Lower lobe of right lung (tissue), 2 donors: ENCODE measurements at regions not wholly inside any gene's neighbourhood (a gene's known extent, or its start where the extent isn't known, plus 50 kb on each side); places are given as distances from the start of the nearest gene placed in this dataset.
"Not testable (repeated sequence)": the region's sequence is repeated elsewhere in the genome, so short reads cannot be mapped to it uniquely, and the experiment has no call there.

Source experiments
- ATAC-seq, 2 donors: fragments of 200-7000 bp; cut with Tn5 transposase; one replicate each; pipeline ENCODE4 v1.9.1; 2020 to 2022; ENCODE audit warnings: mild to moderate bottlenecking in 2 of 2, moderate library complexity in 2 of 2
- DNase-seq: peaks from one replicate; pipeline ENCODE4 v3.0.0-alpha.2; 2020
- H3K27ac ChIP-seq: fragments of 200-600 bp; one replicate; pipeline ENCODE4 v1.8.0; 2022
- H3K27me3 ChIP-seq: fragments of 200-600 bp; one replicate; pipeline ENCODE4 v1.8.0; 2022; ENCODE audit warnings: low read depth
- H3K36me3 ChIP-seq: fragments of 200-600 bp; one replicate; pipeline ENCODE4 v1.8.0; 2022; ENCODE audit warnings: mild to moderate bottlenecking
- H3K4me1 ChIP-seq: fragments of 200-600 bp; one replicate; pipeline ENCODE4 v1.8.0; 2022
- H3K4me3 ChIP-seq: fragments of 200-600 bp; one replicate; pipeline ENCODE4 v1.8.0; 2022; ENCODE audit warnings: mild to moderate bottlenecking
- H3K9me3 ChIP-seq: fragments of 200-600 bp; one replicate; pipeline ENCODE4 v1.8.0; 2022
- CTCF ChIP-seq: fragments of 200-600 bp; IDR thresholded peaks from one replicate; pipeline ENCODE4 v1.8.0; 2022; ENCODE audit warnings: antibody characterized with exemption, mild to moderate bottlenecking
- intact Hi-C: fragments of 100-400 bp; cut with DNase I; formaldehyde crosslinking; loops from one replicate; pipeline ENCODE4 v1.11.0; 2022
- donor health status: DM: no; HTN: yes; CAD: no; lungs with severe emphysema.

DNA sequence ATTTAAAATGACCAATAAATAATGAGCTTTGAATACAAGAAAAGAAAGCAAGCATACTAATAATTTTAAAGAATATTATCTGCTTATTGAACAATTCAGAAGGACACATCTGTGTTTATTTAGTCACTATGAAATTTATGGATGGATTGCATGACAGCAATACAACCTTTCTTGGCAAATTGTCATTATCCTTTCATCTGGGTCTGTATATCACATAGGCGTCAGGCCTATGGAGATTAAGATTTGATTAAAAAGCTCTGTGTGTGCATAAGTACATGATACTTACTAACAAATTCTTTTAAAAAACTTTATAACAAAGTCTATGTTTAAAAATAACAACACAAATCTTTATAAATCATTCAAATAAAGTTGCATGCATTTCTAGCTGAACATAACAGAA, 1394.4 kb downstream of the KHDRBS2 start:
- no peak for TF ChIP-seq CTCF
- no peak for ATAC-seq
- no peak for DNase-seq
- no peak overlapping the region for H3K27ac ChIP-seq
- intact Hi-C loops = no loop called here
- no peaks in the 10 kb centered on the region for H3K9me3 ChIP-seq
- H3K4me1 ChIP-seq = no peaks in the 10 kb centered on the region
- no peaks in the 10 kb centered on the region for H3K36me3 ChIP-seq
- H3K4me3 ChIP-seq = no peak overlapping the region
- H3K27me3 ChIP-seq = no peaks in the 10 kb centered on the region

DNA sequence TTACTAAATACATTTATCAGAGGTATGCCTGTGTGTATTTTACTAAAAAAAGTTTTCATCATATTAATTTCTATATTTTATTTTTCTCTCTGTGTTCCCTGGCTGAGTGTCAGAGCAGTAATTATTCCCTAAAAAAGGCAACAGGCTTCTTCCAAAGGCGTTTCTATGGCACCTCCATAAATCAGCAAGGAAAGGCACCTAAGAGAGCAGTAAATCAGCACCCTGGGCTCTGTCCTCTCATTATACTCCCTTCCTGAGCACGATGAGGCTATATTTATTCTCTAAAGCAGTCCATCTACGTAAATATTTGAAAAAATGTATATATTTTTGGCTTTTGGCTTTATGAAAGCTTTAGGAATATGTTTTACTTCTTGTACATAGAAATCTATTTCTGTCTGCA, 1408.6 kb downstream of the KHDRBS2 start:
- H3K9me3 ChIP-seq, DNase-seq, H3K4me3 ChIP-seq, intact Hi-C loops, H3K36me3 ChIP-seq, H3K4me1 ChIP-seq, H3K27me3 ChIP-seq, H3K27ac ChIP-seq, ATAC-seq: not testable (repeated sequence)

GRCh38 chr6:60870779-60871178, 1415.2 kb downstream of the KHDRBS2 start:
- DNase-seq, intact Hi-C loops, H3K36me3 ChIP-seq: not testable (repeated sequence)

DNA sequence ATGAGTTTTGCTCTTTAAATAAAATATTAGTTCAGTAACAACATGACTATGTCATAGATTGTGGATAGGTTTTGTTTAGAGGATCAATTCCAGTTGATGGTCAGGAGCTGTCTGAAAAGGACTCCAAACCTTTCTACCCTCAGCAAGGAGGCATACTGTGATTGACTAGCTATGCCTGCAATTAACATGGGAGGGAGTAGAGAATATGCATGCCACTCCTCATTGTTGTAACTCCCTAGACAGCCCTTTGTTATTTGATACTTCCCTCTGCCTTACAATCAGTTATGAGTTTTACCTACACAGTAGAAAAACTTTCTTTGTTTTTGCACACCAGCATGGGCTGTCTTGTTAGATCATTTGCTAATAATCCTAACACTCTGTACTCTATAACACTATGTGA, 1418.5 kb downstream of the KHDRBS2 start:
- H3K9me3 ChIP-seq = no peaks in the 10 kb centered on the region

More at GRCh38 chr6:60870779-60871178, 1415.2 kb downstream of the KHDRBS2 start:
- not testable (repeated sequence) for H3K4me1 ChIP-seq, H3K9me3 ChIP-seq, H3K27me3 ChIP-seq, H3K27ac ChIP-seq, ATAC-seq, H3K4me3 ChIP-seq

GRCh38 chr6:60843175-60843982, 1442.6 kb downstream of the KHDRBS2 start:
- ATAC-seq = peak in 1 of 2 donors; percentile 39
- not testable (repeated sequence) for H3K4me1 ChIP-seq

More for the DNA sequence above, 1418.5 kb downstream of the KHDRBS2 start:
- Histone ChIP-seq H3K4me3 (no peak overlapping the region), H3K36me3 (no peaks in the 10 kb centered on the region), H3K27me3 (no peaks in the 10 kb centered on the region), H3K27ac (no peak overlapping the region), H3K4me1 (no peaks in the 10 kb centered on the region)
- no peak for DNase-seq
- intact Hi-C loops = no loop called here
- no peak for ATAC-seq
- TF ChIP-seq CTCF = no peak

GRCh38 chr6:60830726-60831125, 1455.3 kb downstream of the KHDRBS2 start:
- H3K9me3 ChIP-seq, DNase-seq, H3K4me3 ChIP-seq, H3K27ac ChIP-seq, H3K4me1 ChIP-seq, intact Hi-C loops, H3K27me3 ChIP-seq, H3K36me3 ChIP-seq, ATAC-seq: not testable (repeated sequence)

More at GRCh38 chr6:60843175-60843982, 1442.6 kb downstream of the KHDRBS2 start:
- H3K4me3 ChIP-seq, H3K9me3 ChIP-seq, intact Hi-C loops, DNase-seq, H3K36me3 ChIP-seq, H3K27me3 ChIP-seq, H3K27ac ChIP-seq: not testable (repeated sequence)

DNA sequence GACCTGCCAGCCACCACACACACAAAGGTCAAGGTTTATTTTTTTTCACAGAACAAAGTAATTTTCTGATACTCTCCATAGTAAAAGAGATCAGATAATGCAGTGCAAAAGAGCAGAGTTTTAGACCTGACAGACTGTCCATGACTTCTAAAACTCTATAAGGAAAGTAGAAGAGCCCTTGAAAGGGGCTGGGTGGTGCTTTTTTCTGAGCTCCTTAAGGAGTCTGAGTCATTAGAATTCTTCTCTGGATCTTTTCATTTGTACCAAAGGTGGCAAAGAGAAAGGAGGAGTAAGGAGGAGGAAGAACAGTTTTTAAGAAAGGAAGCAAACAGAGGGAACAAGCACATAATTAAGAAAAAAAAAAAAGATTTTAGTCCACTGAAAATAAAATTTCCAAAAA, 1463.4 kb downstream of the KHDRBS2 start:
- H3K27ac ChIP-seq, H3K36me3 ChIP-seq, intact Hi-C loops, H3K27me3 ChIP-seq, H3K4me1 ChIP-seq, H3K9me3 ChIP-seq, H3K4me3 ChIP-seq, DNase-seq: not testable (repeated sequence)
- peak; percentile 17 to 40 for ATAC-seq

DNA sequence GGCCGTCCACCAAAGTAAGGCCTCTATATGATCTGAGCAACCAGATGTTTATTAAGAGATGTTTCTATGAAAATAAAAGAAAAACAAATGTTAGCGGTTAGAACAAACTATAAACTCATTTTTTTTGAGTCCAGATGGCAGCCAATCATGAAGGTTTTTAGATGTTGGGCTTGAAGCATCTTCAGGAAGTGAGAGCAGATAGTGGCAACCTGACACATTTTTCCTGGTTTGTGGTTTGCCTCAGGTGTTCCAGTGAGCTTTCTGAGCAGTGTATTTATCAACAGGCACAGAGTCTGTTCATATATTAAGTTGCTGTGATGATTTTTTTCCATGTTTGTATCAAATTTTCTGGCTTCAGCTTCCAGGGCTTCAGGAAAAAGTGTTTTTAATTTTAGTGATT, 1468.0 kb downstream of the KHDRBS2 start:
- ATAC-seq, H3K9me3 ChIP-seq, H3K4me3 ChIP-seq, intact Hi-C loops, H3K36me3 ChIP-seq, H3K4me1 ChIP-seq, H3K27me3 ChIP-seq, DNase-seq, H3K27ac ChIP-seq: not testable (repeated sequence)

DNA sequence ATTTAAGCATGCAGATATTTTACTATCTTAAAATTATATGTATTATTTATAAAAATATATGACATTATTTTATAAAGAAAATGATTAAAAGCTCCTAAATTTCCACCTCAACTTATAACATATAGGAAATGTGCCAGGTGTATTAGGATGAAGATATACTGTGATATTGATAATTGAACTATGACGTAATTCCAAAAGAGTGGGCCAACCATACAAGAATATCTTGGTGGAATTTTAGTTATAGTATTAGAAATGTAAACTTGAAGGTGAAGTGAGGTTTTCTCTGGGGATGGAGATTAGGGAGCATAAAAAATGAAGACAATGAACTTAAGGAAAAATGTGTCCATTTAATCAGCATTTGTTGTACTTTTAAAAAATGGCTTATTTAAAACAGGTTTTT, 1471.2 kb downstream of the KHDRBS2 start:
- intact Hi-C loops, DNase-seq, H3K4me3 ChIP-seq, H3K27ac ChIP-seq, H3K4me1 ChIP-seq, ATAC-seq, H3K9me3 ChIP-seq, H3K36me3 ChIP-seq, H3K27me3 ChIP-seq: not testable (repeated sequence)

GRCh38 chr6:60813897-60814596, 1472.0 kb downstream of the KHDRBS2 start:
- H3K4me1 ChIP-seq, H3K36me3 ChIP-seq, H3K9me3 ChIP-seq, intact Hi-C loops, DNase-seq, ATAC-seq, H3K27ac ChIP-seq, H3K4me3 ChIP-seq, H3K27me3 ChIP-seq: not testable (repeated sequence)

DNA sequence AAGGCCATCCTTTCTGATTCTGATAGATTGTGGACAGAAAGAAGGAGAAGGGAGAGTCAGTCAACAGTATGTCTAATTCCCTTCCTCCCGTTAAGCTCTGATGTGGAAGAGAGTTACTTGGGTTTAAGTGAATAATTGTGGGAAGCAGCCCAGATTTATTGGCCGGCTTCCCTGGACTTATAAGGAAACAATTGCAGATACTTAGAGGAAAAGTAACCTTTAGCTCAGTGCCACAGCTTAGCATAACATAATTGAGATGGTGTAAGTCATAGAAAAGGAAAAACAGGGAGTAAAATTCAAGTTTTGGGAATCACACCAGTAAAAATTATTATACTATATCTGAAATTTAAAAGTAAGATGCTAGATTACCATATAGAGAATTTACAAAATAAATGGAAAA, 1475.8 kb downstream of the KHDRBS2 start:
- H3K27ac ChIP-seq, H3K4me3 ChIP-seq, intact Hi-C loops, H3K36me3 ChIP-seq, H3K27me3 ChIP-seq, ATAC-seq, H3K4me1 ChIP-seq, H3K9me3 ChIP-seq, DNase-seq: not testable (repeated sequence)

GRCh38 chr6:60799146-60799545, 1486.9 kb downstream of the KHDRBS2 start:
- DNase-seq, H3K9me3 ChIP-seq, H3K27me3 ChIP-seq, H3K4me3 ChIP-seq, H3K36me3 ChIP-seq, H3K4me1 ChIP-seq, intact Hi-C loops, H3K27ac ChIP-seq: not testable (repeated sequence)
- peak in 1 of 2 donors; percentile 71 for ATAC-seq
